Thyroid gland (tissue), 4 donors: ENCODE measurements at regions not wholly inside any gene's neighbourhood (a gene's known extent, or its start where the extent isn't known, plus 50 kb on each side); places are given as distances from the start of the nearest gene placed in this dataset.

Experiments
- CTCF ChIP-seq, 6 experiments: fragments of 200-600 bp in 3 of 6; fragments of 450-650 bp in 3 of 6; sonication (generic) in 3 of 6; IDR thresholded peaks; one replicate each; pipeline ENCODE4 v1.5.1; 2016 to 2019; ENCODE audit warnings: antibody characterized with exemption in 6 of 6, mild to moderate bottlenecking in 2 of 6, inconsistent platforms in 1 of 6, moderate library complexity in 1 of 6
- POLR2A ChIP-seq, 2 donors: fragments of 450-650 bp; IDR thresholded peaks; one replicate each; pipeline ENCODE4 v1.6.1; 2017; ENCODE audit warnings: antibody characterized with exemption in 2 of 2, mild to moderate bottlenecking in 2 of 2, moderate library complexity in 1 of 2

- TF ChIP-seq CTCF (IDR thresholded peaks at IDR 0.05) (no peak), POLR2A (IDR thresholded peaks at IDR 0.05) (no peak)
These were observed 57.8 kb upstream of the HAAO start for GRCh38 chr2:42850016-42850805.
